ENCODE measurements at regions not wholly inside any gene's neighbourhood (a gene's known extent, or its start where the extent isn't known, plus 50 kb on each side); places are given as distances from the start of the nearest gene placed in this dataset.

DNA sequence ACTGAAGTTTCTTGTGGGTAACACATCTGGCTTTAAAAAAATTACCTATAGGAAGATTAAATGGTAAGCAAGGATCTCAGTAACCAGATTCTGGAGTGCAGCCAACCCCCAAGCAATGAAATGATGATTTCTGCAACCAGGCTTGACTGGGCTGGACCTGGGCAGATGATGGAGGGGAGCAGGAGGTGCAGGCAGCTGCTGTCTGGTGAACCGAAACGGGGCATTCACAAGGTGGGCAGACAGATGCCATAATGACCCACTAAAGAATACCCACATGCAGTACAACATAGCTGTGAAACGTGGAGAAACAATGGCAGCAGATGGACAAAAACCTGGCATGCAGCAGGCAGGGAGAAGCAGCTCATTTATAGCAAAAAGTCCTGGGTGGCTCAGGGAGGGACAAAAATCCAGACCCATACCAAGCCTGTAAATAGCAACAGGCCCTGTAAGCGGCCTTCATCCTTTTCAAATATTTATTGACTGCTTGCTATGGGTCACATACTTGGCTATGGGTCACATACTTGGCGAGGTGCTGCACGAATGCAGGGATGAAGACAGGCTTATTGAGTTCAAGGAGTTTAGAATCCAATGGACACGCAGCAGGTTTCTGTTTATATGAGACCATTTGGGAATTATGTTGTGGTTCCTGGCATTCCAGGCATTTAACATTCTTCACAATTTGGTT, 244.7 kb downstream of the HRH4 start:
- no peak for TF ChIP-seq POLR2A (IDR thresholded peaks at IDR 0.05)
- TF ChIP-seq POLR2AphosphoS5 (IDR thresholded peaks at IDR 0.05) = no peak
- TF ChIP-seq, protein P1, sequence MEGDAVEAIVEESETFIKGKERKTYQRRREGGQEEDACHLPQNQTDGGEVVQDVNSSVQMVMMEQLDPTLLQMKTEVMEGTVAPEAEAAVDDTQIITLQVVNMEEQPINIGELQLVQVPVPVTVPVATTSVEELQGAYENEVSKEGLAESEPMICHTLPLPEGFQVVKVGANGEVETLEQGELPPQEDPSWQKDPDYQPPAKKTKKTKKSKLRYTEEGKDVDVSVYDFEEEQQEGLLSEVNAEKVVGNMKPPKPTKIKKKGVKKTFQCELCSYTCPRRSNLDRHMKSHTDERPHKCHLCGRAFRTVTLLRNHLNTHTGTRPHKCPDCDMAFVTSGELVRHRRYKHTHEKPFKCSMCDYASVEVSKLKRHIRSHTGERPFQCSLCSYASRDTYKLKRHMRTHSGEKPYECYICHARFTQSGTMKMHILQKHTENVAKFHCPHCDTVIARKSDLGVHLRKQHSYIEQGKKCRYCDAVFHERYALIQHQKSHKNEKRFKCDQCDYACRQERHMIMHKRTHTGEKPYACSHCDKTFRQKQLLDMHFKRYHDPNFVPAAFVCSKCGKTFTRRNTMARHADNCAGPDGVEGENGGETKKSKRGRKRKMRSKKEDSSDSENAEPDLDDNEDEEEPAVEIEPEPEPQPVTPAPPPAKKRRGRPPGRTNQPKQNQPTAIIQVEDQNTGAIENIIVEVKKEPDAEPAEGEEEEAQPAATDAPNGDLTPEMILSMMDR (IDR thresholded peaks at IDR 0.05) = no peak

All from suprapubic skin (tissue), 4 donors.